K562 (cell line): ENCODE measurements at regions not wholly inside any gene's neighbourhood (a gene's known extent, or its start where the extent isn't known, plus 50 kb on each side); places are given as distances from the start of the nearest gene placed in this dataset.

Experiments used
- ATF6 ChIP-seq: sonication (generic); formaldehyde crosslinking; IDR thresholded peaks from 2 replicates; pipeline ENCODE4 v1.4.0; 2020; ENCODE audit warnings: mild to moderate bottlenecking, missing genetic modification reagents
- CTCF ChIP-seq, 3 experiments: IDR thresholded peaks in 2 of 3; conservative IDR thresholded peaks in 1 of 3; 2 replicates each; pipeline ENCODE4 v1.5.1; 2011 to 2012; ENCODE audit warnings: low read length in 3 of 3, mild to moderate bottlenecking in 3 of 3, control low read depth in 2 of 3, improper control_type of control experiment in 1 of 3, inconsistent platforms in 1 of 3, low read depth in 1 of 3, mixed read lengths in 1 of 3, moderate library complexity in 1 of 3; ENCODE audit not compliant: insufficient read depth in 2 of 3
- DPF2 ChIP-seq: fragments of 450-650 bp; IDR thresholded peaks from 2 replicates; pipeline ENCODE4 v1.6.1; 2016
- FOSL1 ChIP-seq: fragments of 200-800 bp; sonication (Bioruptor generic); conservative IDR thresholded peaks from 2 replicates; pipeline ENCODE4 v1.6.1; 2016; ENCODE audit warnings: missing genetic modification characterization, missing compliant biosample characterization
- IRF1 ChIP-seq: sonication (generic); formaldehyde crosslinking; IDR thresholded peaks from 2 replicates; pipeline ENCODE4 v1.8.0; 2022; ENCODE audit warnings: missing genetic modification reagents, mild to moderate bottlenecking, borderline replicate concordance
- NR4A1 ChIP-seq, 2 experiments: fragments of 250-450 bp in 1 of 2; fragments of 450-650 bp in 1 of 2; sonication (Bioruptor Pico) in 1 of 2; IDR thresholded peaks; 2 replicates each; pipeline versions ENCODE4 v1.4.0 to v1.6.1; 2016 to 2020; ENCODE audit warnings: mild to moderate bottlenecking in 2 of 2, missing compliant biosample characterization in 1 of 2, missing genetic modification characterization in 1 of 2, moderate library complexity in 1 of 2
- RAD21 ChIP-seq, 2 experiments: fragments of 250-450 bp in 1 of 2; fragments of 450-650 bp in 1 of 2; sonication (Bioruptor Pico) in 1 of 2; formaldehyde crosslinking in 1 of 2; IDR thresholded peaks in 1 of 2; conservative IDR thresholded peaks in 1 of 2; 2 replicates each; pipeline versions ENCODE4 v1.4.0 to v1.8.0; 2020 to 2022; ENCODE audit warnings: mild to moderate bottlenecking in 2 of 2, moderate library complexity in 1 of 2
- ZNF280B ChIP-seq: fragments of 250-450 bp; sonication (Bioruptor Pico); IDR thresholded peaks from 2 replicates; pipeline ENCODE4 v1.5.1; 2021; ENCODE audit warnings: mild to moderate bottlenecking
- ZNF449 ChIP-seq: fragments of 250-450 bp; sonication (Bioruptor Pico); IDR thresholded peaks from 2 replicates; pipeline ENCODE4 v1.8.0; 2022; ENCODE audit warnings: moderate library complexity, mild to moderate bottlenecking, inconsistent platforms
- ZNF592 ChIP-seq: fragments of 450-650 bp; IDR thresholded peaks from 2 replicates; pipeline ENCODE4 v1.6.1; 2017; ENCODE audit warnings: antibody characterized with exemption, mild to moderate bottlenecking
- ZNF717 ChIP-seq: fragments of 250-450 bp; sonication (Bioruptor Pico); IDR thresholded peaks from 2 replicates; pipeline ENCODE4 v1.5.0; 2021

GRCh38 chr12:59046763-59047534, 126.6 kb upstream of the LRIG3 start:
- TF ChIP-seq ZNF592 (no peak), NR4A1 (CRISPR knock-in tag; IDR thresholded peaks at IDR 0.05) (no peak), NR4A1 (tag; IDR thresholded peaks at IDR 0.05) (no peak), RAD21 (CRISPR knock-in tag; conservative IDR thresholded peaks at IDR 0.05 in 1 of 2, IDR thresholded peaks at IDR 0.05 in 1 of 2) (no peak), FOSL1 (no peak), DPF2 (no peak), ZNF449 (CRISPR knock-in tag) (no peak), ZNF717 (no peak), ZNF280B (CRISPR knock-in tag) (no peak), IRF1 (no peak), CTCF (IDR thresholded peaks at IDR 0.05 in 2 of 3, conservative IDR thresholded peaks at IDR 0.05 in 1 of 3; ENCODE audit: insufficient read depth in 2 of 3, low read depth in 1 of 3, low read length in 3 of 3) (no peak), ATF6 (CRISPR knock-in tag) (no peak)
